HFFc6 (cell line): ENCODE measurements at regions not wholly inside any gene's neighbourhood (a gene's known extent, or its start where the extent isn't known, plus 50 kb on each side); places are given as distances from the start of the nearest gene placed in this dataset.

Experiments
- DNase-seq: peaks from one replicate; pipeline ENCODE4 v3.0.0-alpha.2; 2018
- H3K27ac Mint-ChIP-seq: 2 replicates; pipeline ENCODE4 v1.8.0; 2020; ENCODE audit warnings: mild to moderate bottlenecking, mixed read lengths
- H3K27me3 Mint-ChIP-seq: 2 replicates; pipeline ENCODE4 v1.8.0; 2021; ENCODE audit warnings: mild to moderate bottlenecking, moderate library complexity, mixed read lengths; ENCODE audit not compliant: insufficient read depth
- H3K36me3 Mint-ChIP-seq: 2 replicates; pipeline ENCODE4 v1.8.0; 2021; ENCODE audit warnings: low read depth, mixed read lengths
- H3K4me1 Mint-ChIP-seq: 2 replicates; pipeline ENCODE4 v1.8.0; 2020; ENCODE audit warnings: low read depth, mixed read lengths
- H3K4me3 Mint-ChIP-seq: 2 replicates; pipeline ENCODE4 v1.8.0; 2020; ENCODE audit warnings: mild to moderate bottlenecking, moderate library complexity, mixed read lengths
- H3K9me3 Mint-ChIP-seq: 2 replicates; pipeline ENCODE4 v1.8.0; 2020; ENCODE audit warnings: mild to moderate bottlenecking, mixed read lengths
- TF ChIP-seq, protein P1 (sequence below): fragments of 200-600 bp; sonication (generic); IDR thresholded peaks from 2 replicates; pipeline ENCODE4 v1.5.0; 2021; ENCODE audit warnings: antibody characterized with exemption, mild to moderate bottlenecking

DNA sequence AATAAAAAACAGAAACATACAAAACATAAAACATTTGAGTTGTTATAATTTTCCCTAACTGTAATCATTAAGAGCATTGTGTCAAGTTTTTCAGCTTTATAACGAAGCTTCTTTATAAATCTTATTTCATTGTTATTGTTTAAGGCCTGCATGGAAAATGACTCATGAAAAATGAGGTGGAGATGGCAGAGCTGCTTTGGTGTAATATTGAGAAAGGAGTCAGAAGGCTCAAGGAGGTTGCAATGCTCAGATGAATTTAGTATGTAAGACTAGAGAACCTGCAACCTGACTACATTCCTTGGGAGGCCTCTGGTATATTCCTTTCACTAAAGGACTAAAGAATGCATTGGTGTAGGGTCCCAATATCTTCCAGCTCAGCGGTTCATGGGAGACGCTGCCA is 61.5 kb downstream of the TMEM30B start:
- TF ChIP-seq, protein P1, sequence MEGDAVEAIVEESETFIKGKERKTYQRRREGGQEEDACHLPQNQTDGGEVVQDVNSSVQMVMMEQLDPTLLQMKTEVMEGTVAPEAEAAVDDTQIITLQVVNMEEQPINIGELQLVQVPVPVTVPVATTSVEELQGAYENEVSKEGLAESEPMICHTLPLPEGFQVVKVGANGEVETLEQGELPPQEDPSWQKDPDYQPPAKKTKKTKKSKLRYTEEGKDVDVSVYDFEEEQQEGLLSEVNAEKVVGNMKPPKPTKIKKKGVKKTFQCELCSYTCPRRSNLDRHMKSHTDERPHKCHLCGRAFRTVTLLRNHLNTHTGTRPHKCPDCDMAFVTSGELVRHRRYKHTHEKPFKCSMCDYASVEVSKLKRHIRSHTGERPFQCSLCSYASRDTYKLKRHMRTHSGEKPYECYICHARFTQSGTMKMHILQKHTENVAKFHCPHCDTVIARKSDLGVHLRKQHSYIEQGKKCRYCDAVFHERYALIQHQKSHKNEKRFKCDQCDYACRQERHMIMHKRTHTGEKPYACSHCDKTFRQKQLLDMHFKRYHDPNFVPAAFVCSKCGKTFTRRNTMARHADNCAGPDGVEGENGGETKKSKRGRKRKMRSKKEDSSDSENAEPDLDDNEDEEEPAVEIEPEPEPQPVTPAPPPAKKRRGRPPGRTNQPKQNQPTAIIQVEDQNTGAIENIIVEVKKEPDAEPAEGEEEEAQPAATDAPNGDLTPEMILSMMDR = no peak
- no peak overlapping the region for H3K27ac Mint-ChIP-seq
- no peak for DNase-seq
- H3K27me3 Mint-ChIP-seq = peaks cover 5% of the 10 kb centered on the region
- no peaks in the 10 kb centered on the region for H3K9me3 Mint-ChIP-seq
- H3K36me3 Mint-ChIP-seq = no peaks in the 10 kb centered on the region
- H3K4me1 Mint-ChIP-seq = peaks cover 35% of the 10 kb centered on the region
- H3K4me3 Mint-ChIP-seq = no peak overlapping the region

DNA sequence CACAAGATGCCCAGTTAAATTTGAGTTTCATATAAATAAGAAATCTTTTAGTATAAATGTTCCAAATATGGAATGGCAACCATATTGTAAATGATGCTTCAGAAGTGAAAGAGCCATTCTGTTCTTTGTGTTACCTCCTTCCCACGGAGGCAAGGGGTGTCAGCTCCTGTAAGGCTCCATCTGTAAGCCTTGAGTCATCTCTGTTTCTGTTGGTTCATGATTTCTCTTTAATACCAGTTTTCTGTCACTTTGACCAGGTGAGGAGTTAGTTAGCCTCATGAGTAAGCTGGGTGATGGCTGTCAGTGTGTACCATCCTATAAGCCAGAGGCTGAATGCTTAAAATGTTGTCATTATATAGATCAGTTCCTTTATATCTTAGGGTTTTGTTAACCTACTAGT is 61.9 kb downstream of the TMEM30B start:
- DNase-seq = no peak
- no peak overlapping the region for H3K27ac Mint-ChIP-seq

DNA sequence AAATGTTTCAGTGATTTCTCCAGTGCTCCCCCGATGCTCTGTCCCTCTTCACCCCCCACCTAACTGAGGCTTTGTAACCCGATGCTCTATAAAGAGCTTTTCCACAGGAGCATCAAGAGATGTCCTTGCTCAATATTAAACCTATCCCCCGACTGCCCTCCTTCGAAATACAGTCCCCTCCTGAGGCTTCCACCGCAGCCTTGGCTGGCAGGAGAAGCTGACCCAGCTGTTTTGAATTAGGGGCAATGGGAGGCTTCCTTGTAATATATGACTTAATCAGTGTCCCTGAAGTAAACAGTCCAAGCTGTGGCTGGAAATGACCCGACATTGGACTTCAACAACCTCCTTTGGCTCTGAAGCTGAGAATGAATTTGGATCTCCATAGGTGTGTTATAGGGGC is 62.4 kb downstream of the TMEM30B start:
- H3K4me1 Mint-ChIP-seq = peaks cover 44% of the 10 kb centered on the region
- H3K27ac Mint-ChIP-seq = no peak overlapping the region
- no peaks in the 10 kb centered on the region for H3K36me3 Mint-ChIP-seq
- DNase-seq = no peak
- no peak overlapping the region for H3K4me3 Mint-ChIP-seq
- TF ChIP-seq, protein P1 = no peak
- H3K27me3 Mint-ChIP-seq = peaks cover 5% of the 10 kb centered on the region
- H3K9me3 Mint-ChIP-seq = no peaks in the 10 kb centered on the region

More for the DNA sequence above, 61.9 kb downstream of the TMEM30B start:
- H3K4me1 Mint-ChIP-seq = peaks cover 39% of the 10 kb centered on the region
- H3K36me3 Mint-ChIP-seq = no peaks in the 10 kb centered on the region
- no peaks in the 10 kb centered on the region for H3K9me3 Mint-ChIP-seq
- peaks cover 5% of the 10 kb centered on the region for H3K27me3 Mint-ChIP-seq
- TF ChIP-seq, protein P1 = no peak
- H3K4me3 Mint-ChIP-seq = no peak overlapping the region

DNA sequence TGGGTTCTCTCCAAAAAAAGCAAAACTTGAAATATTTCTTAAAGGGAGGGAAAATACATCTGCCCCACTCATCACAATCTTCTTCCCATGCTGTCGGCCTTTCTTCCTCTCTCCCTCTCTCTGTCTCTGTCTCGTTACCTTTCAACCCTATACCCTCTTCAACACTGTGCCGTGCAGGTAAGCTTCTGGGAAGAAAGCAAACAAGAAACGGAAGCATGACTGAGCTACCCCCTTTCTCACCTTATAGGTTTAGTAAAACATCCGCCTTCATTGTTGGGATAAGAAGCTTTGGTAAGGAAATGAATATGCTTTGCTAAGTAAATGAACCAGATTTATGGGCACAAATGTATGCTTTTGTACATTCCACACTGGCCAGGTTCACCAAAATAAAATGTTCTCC is 63.0 kb downstream of the TMEM30B start:
- peaks cover 5% of the 10 kb centered on the region for H3K27me3 Mint-ChIP-seq

DNA sequence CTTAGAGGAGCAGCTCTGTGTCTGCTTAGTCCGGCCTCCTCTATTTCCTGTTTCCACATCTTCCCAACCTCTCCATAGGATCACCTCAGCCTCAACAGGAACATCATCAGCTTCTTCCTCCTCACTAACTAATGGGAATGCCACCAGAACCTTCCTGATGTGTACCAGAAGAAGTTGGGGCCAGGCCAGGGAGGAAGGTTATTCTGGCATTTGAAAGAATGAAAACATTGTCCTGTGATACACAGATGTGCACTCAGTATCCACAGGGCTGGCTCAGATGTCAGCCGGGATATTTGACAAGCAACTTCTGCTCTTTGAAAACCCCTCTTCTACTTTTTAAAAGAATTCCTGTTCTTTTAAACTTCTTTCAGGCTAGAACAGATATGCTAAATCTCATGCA is 63.6 kb downstream of the TMEM30B start:
- Mint-ChIP-seq H3K4me3 (no peak overlapping the region), H3K36me3 (no peaks in the 10 kb centered on the region), H3K27ac (no peak overlapping the region; the same call in 1 of the 2 replicates), H3K9me3 (no peaks in the 10 kb centered on the region), H3K4me1 (peaks cover 57% of the 10 kb centered on the region), H3K27me3 (peaks cover 5% of the 10 kb centered on the region)
- TF ChIP-seq, protein P1 = no peak
- DNase-seq = no peak

More for the DNA sequence above, 63.0 kb downstream of the TMEM30B start:
- TF ChIP-seq, protein P1 = no peak
- no peak for DNase-seq
- Mint-ChIP-seq H3K4me3 (no peak overlapping the region), H3K27ac (no peak overlapping the region), H3K4me1 (peaks cover 50% of the 10 kb centered on the region), H3K36me3 (no peaks in the 10 kb centered on the region), H3K9me3 (no peaks in the 10 kb centered on the region)
